Activated CD4-positive, alpha-beta T cell treated with anti-CD3 and anti-CD28 coated beads, Interleukin-10, Interleukin-2, amounts not matched to agents 100 ng/mL and 50 ng/mL, durations not matched to agents 16 hours and 8 hours (primary cell): ENCODE measurements at regions not wholly inside any gene's neighbourhood (a gene's known extent, or its start where the extent isn't known, plus 50 kb on each side); places are given as distances from the start of the nearest gene placed in this dataset.

Experiments
- DNase-seq: peaks from one replicate; pipeline ENCODE4 v3.0.0-alpha.2; 2020

GRCh38 chr2:128451084-128452023 is 132.7 kb upstream of the HS6ST1 start:
- no peak for DNase-seq

GRCh38 chr2:128452024-128452411 is 133.3 kb upstream of the HS6ST1 start:
- no peak for DNase-seq

- DNase-seq, result no peak
Measured at GRCh38 chr2:128452536-128453530, 134.2 kb upstream of the HS6ST1 start.

GRCh38 chr2:128454980-128455720 is 136.5 kb upstream of the HS6ST1 start:
- DNase-seq, result no peak

- DNase-seq, result no peak
Measured at GRCh38 chr2:128455721-128456050, 137.0 kb upstream of the HS6ST1 start.

- DNase-seq, result no peak
Measured at GRCh38 chr2:128456281-128456680, 137.6 kb upstream of the HS6ST1 start.

- DNase-seq, result no peak
Measured at GRCh38 chr2:128457006-128457604, 138.4 kb upstream of the HS6ST1 start.

- no peak for DNase-seq
Measured at GRCh38 chr2:128457716-128458115, 139.0 kb upstream of the HS6ST1 start.

- DNase-seq, result no peak
Measured at GRCh38 chr2:128458505-128458904, 139.8 kb upstream of the HS6ST1 start.

GRCh38 chr2:128464456-128464855 is 145.8 kb upstream of the HS6ST1 start:
- no peak for DNase-seq

GRCh38 chr2:128465246-128466170 is 146.8 kb upstream of the HS6ST1 start:
- DNase-seq, result no peak

GRCh38 chr2:128466376-128466775 is 147.7 kb upstream of the HS6ST1 start:
- no peak for DNase-seq

- DNase-seq, result no peak
Measured at GRCh38 chr2:128466776-128467175, 148.1 kb upstream of the HS6ST1 start.

GRCh38 chr2:128467321-128467969 is 148.8 kb upstream of the HS6ST1 start:
- no peak for DNase-seq

- DNase-seq, result no peak
Measured at GRCh38 chr2:128468186-128468920, 149.7 kb upstream of the HS6ST1 start.

- no peak for DNase-seq
Measured at GRCh38 chr2:128469203-128469602, 150.5 kb upstream of the HS6ST1 start.

GRCh38 chr2:128469875-128470274 is 151.2 kb upstream of the HS6ST1 start:
- no peak for DNase-seq

- DNase-seq, result peak; percentile 31
Measured at GRCh38 chr2:128472789-128473174, 154.1 kb upstream of the HS6ST1 start.

GRCh38 chr2:128473175-128474035 is 154.7 kb upstream of the HS6ST1 start:
- DNase-seq, result peak; percentile 70
